ENCODE measurements at regions not wholly inside any gene's neighbourhood (a gene's known extent, or its start where the extent isn't known, plus 50 kb on each side); places are given as distances from the start of the nearest gene placed in this dataset.

GRCh38 chr22:22352371-22352999 lies 107.9 kb downstream of the VPREB1 start:
- H3K4me1 ChIP-seq = no peaks in the 10 kb centered on the region
- DNase-seq = no peak
- no peak for TF ChIP-seq CTCF (IDR thresholded peaks at IDR 0.05; ENCODE audit: low read depth, low read length)
- H3K27me3 ChIP-seq = peaks cover 39% of the 10 kb centered on the region
- H3K36me3 ChIP-seq = no peaks in the 10 kb centered on the region
- H3K9me3 ChIP-seq = no peaks in the 10 kb centered on the region
- no peak overlapping the region for H3K4me3 ChIP-seq (ENCODE audit: low read depth, low read length)

GRCh38 chr22:22355096-22355834 lies 110.7 kb downstream of the VPREB1 start:
- H3K4me1 ChIP-seq = no peaks in the 10 kb centered on the region

GRCh38 chr22:22357024-22357883 lies 112.7 kb downstream of the VPREB1 start:
- Histone ChIP-seq H3K9me3 (no peaks in the 10 kb centered on the region), H3K27me3 (peaks cover 12% of the 10 kb centered on the region), H3K36me3 (no peaks in the 10 kb centered on the region), H3K4me1 (no peaks in the 10 kb centered on the region), H3K4me3 (ENCODE audit: low read depth, low read length) (no peak overlapping the region)
- TF ChIP-seq CTCF (IDR thresholded peaks at IDR 0.05; ENCODE audit: low read depth, low read length) = peak; percentile 82
- peak; percentile 87 for DNase-seq

More at GRCh38 chr22:22355096-22355834, 110.7 kb downstream of the VPREB1 start:
- peaks cover 27% of the 10 kb centered on the region for H3K27me3 ChIP-seq
- H3K4me3 ChIP-seq (ENCODE audit: low read depth, low read length) = no peak overlapping the region
- no peak for TF ChIP-seq CTCF (IDR thresholded peaks at IDR 0.05; ENCODE audit: low read depth, low read length)
- H3K36me3 ChIP-seq = no peaks in the 10 kb centered on the region
- no peaks in the 10 kb centered on the region for H3K9me3 ChIP-seq
- DNase-seq = no peak

- DNase-seq = no peak
- no peaks in the 10 kb centered on the region for H3K9me3 ChIP-seq
- H3K4me1 ChIP-seq = no peaks in the 10 kb centered on the region
- no peak overlapping the region for H3K4me3 ChIP-seq (ENCODE audit: low read depth, low read length)
- no peak for TF ChIP-seq CTCF (IDR thresholded peaks at IDR 0.05; ENCODE audit: low read depth, low read length)
- H3K27me3 ChIP-seq = peaks cover 12% of the 10 kb centered on the region
- H3K36me3 ChIP-seq = no peaks in the 10 kb centered on the region
Measured at GRCh38 chr22:22358152-22358551, 113.6 kb downstream of the VPREB1 start.

- Histone ChIP-seq H3K36me3 (no peaks in the 10 kb centered on the region), H3K4me1 (no peaks in the 10 kb centered on the region), H3K9me3 (no peaks in the 10 kb centered on the region), H3K27me3 (peaks cover 12% of the 10 kb centered on the region), H3K4me3 (ENCODE audit: low read depth, low read length) (no peak overlapping the region)
- no peak for DNase-seq
- TF ChIP-seq CTCF (IDR thresholded peaks at IDR 0.05; ENCODE audit: low read depth, low read length) = no peak
Measured at GRCh38 chr22:22358686-22359085, 114.1 kb downstream of the VPREB1 start.
